ENCODE measurements at regions not wholly inside any gene's neighbourhood (a gene's known extent, or its start where the extent isn't known, plus 50 kb on each side); places are given as distances from the start of the nearest gene placed in this dataset.

GRCh38 chr3:81983382-81983781, 221.9 kb upstream of the GBE1 start:
- TF ChIP-seq EZH2 (IDR thresholded peaks at IDR 0.05) (no peak), POLR2AphosphoS5 (IDR thresholded peaks at IDR 0.05; ENCODE audit: borderline replicate concordance, low read depth, low read length) (no peak)

All from SK-N-MC (cell line).